Fibroblast of skin of left biceps (primary cell): ENCODE measurements at regions not wholly inside any gene's neighbourhood (a gene's known extent, or its start where the extent isn't known, plus 50 kb on each side); places are given as distances from the start of the nearest gene placed in this dataset.

Experiments
- DNase-seq, 2 experiments: peaks; one replicate each; pipeline ENCODE4 v3.0.0-alpha.2; 2013; ENCODE audit warnings: low read depth in 2 of 2

- peak; percentile 34 to 37 for DNase-seq
Observed at GRCh38 chr16:66315210-66315825, 51.2 kb upstream of the CDH5 start.

DNA sequence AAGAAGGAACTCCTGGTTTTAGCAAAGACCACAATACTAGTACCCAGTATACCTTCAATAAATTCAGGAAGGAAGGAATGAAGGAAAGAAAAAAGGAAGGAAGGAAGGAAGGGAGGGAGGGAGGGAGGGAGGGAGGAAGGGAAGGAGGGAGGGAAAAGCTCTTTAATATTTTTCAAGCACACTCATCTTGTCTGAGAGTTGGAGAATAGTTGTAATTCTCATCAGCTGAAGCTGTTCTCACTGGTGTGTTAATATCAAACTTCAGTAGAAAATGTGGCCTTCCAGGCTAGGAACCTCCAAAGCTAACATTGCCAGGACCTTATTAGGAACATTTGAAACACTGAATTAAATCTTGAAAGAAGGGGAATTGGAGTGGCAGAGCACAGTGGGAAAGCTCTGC, 55.2 kb upstream of the CDH5 start:
- no peak for DNase-seq

GRCh38 chr16:66309215-66309807, 57.2 kb upstream of the CDH5 start:
- no peak for DNase-seq

- DNase-seq = no peak
Observed at GRCh38 chr16:66308096-66308495, 58.4 kb upstream of the CDH5 start.

GRCh38 chr16:66306366-66307150, 59.9 kb upstream of the CDH5 start:
- no peak for DNase-seq

GRCh38 chr16:66304961-66305360, 61.5 kb upstream of the CDH5 start:
- DNase-seq = no peak

DNA sequence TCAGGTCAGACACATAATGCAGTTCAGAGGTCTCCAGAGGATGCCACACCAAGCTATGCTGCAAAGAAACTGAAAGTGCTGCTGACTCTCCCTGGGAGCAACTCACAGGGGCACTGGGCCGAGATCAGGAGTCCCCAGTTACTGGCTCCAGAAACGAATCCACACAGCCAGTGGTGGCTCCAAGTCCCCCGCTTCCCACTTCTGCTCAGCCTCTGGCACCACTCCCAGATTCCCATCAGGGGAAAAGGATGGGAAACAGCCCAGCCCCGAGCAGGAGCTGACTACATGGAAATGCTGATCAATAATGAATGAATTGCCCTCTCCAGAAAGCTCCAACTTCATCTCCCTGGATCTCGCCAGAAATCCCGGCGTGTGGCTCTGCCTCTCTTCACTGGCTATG, 62.3 kb upstream of the CDH5 start:
- no peak for DNase-seq

DNA sequence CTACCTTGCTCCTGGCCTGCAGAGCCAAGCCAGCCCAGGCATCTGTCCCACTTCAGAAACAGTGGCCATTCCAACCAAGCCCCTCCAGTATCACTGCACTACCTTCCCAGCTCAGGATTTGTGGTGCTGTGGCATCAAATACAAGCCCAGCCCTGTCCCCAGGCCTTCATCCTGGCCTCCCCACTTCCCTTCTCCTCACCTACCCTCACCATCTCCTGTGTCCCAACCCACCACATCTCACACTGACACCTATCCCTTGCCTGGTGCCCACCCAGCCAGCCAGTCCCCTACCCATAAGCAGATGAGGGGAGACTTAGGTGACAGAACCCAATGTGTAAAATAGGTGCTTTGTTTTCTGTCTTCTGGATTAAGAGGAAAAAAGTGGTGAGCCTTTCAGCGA, 66.0 kb upstream of the CDH5 start:
- no peak for DNase-seq

DNA sequence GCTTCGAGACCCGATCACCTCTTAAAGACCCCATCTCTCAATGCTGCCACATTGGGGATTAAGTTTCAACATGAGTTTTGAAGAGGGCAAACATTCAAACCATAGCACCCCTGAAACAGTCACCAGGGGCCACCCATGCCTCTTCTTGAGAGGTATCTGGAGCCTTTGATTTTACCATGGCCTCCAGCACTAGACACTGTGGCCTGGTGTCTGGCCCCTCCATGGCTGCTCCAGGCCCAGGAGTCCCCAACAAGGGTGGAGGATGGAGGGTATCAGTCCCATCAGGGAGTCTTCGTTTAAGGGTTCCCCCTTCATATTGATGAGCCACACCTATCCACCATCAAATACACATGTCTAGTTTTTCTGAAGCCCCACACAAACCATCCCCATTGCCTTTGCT, 66.5 kb upstream of the CDH5 start:
- DNase-seq = no peak

- no peak for DNase-seq
Observed at GRCh38 chr16:66299349-66299748, 67.1 kb upstream of the CDH5 start.

DNA sequence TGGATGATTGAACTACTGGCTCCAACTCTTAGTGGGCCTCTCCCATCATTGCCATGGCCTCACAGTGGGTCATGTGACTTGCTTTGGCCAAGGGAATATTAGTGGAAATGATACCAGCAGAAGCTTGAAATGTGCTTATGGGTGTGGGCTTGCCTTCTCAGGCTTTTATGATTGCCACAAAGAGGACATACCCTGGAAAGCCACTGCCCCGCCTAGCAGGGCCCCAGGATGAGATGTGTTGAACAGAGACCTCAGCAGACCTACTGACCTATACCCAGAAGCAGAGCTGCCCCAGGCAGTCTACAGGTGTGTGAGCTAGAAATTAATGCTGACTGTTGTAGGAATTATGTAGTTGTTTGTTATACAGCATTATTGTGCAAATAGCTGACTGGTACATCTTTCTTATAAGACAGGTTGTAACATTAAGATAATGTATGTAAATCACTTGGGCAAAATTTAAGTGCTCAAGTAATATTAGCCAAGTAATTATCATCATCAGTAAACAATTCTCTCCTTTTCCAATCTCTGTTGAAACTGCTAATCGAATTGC, 67.8 kb upstream of the CDH5 start:
- DNase-seq = no peak

DNA sequence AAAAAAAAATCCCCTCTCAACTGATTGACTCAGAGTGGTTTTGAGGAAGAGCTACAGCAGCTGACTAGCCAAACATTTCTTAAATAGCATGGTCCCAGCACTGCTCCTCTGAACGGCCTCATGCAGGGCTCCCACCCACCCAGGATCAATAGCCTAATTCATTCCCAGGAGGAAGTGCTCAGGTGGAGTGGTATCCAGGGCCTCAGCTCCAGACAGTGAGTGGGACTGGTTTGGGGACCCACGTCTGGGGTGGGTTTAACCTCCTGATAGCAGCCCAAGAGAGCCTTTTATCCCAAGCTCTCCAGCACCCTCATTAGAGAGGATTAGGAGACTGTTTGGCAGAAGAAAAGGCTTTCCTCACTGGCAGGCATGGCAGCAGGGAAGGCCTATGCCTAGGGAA, 68.5 kb upstream of the CDH5 start:
- no peak for DNase-seq

GRCh38 chr16:66296591-66296990, 69.9 kb upstream of the CDH5 start:
- no peak for DNase-seq

DNA sequence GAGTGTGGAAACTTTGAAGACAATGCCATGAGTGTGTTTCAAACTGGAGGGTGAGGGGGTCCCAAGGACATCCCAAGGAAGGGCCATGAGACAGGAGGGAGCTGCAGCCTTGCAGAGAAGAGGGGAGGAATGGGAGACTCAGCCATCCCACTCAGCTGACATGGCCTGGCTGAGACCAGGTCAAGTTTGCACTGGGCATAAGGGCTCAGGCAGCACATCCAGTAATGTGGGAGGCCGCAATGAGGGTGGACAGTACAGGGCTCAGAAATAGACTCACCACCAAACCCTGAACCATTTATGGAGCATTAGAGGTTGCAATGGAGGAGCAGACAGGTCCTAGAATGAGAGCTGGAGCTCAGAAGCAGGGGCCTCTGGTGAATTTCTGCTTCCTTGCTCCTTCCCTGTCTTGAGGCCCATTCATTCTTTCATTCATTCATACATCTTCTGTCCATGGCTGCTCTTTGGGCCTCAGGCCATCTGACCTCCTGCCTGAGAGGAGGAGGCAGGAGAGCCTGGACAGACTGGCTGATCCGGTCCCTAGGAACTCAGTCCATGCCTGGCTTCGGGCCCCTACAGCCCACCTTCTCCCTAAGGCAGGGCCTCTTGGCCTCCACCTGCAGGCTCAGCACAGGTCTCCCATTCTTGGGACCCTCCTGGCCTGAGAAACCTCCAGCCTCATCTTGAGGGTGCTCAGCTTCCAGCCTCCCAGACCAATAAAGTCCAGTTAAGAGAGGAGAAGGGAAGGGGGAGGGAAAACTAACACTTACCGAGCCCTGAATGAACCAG, 70.5 kb upstream of the CDH5 start:
- DNase-seq = no peak

- DNase-seq = no peak
Observed at GRCh38 chr16:66295213-66295612, 71.3 kb upstream of the CDH5 start.

GRCh38 chr16:66294507-66294906, 72.0 kb upstream of the CDH5 start:
- DNase-seq = no peak

GRCh38 chr16:66293932-66294331, 72.6 kb upstream of the CDH5 start:
- no peak for DNase-seq

GRCh38 chr16:66293207-66293735, 73.2 kb upstream of the CDH5 start:
- DNase-seq = no peak

DNA sequence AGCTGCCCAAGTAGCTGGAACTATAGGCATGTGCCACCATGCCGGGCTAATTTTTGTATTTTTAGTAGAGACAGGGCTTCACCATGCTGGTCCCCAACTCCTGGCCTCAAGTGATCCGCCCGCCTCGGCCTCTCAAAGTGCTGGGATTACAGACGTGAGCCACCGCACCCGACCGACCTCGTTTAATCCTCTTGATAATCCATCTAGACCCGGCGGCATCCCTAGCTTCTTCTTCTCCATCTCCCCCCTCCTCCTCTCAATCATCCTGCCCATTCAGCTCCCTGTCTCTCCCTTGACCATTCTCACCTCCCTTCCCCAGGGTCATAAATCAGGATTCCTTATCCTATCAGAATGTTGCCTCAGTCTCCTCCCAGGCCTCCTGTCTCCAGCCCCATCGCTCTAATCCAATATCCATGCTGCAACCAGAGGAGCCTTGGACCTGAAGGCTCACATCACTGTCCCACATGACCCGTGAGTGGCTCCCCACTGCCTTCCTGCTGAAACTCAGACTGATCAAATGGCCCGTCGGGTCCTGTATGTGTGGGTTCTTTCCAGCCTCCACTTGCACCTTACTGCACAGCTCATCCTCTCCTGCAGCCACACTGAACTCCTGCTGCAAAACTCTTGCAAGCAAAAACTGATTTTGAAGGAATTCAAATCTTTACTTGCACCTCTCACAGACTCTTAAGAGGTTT, 74.1 kb upstream of the CDH5 start:
- DNase-seq = no peak

GRCh38 chr16:66291833-66292232, 74.7 kb upstream of the CDH5 start:
- no peak for DNase-seq

DNA sequence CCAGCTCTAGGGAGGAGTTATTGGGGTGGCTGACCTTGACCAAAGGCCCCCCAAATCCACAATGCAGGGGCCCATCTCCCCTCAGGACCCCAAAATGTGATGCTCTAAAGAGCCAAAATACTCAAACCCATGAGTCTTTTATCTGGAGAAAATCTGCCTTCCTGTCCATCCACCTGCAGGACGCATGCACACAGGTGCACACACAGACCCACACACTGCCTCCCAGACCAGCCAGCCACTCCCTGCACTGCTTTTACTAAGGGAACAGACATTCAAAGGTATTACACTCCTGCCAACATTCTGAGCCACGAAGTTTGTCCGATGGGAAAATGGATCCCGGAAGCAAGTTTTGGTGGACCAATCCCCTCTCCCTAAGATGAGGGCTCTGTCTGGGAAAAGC, 76.1 kb upstream of the CDH5 start:
- DNase-seq = no peak
